Endothelial cell (in vitro differentiated cells): ENCODE measurements at regions not wholly inside any gene's neighbourhood (a gene's known extent, or its start where the extent isn't known, plus 50 kb on each side); places are given as distances from the start of the nearest gene placed in this dataset.

ENCODE experiments used
- DNase-seq: peaks from one replicate; pipeline ENCODE4 v3.0.0; 2021; ENCODE audit warnings: low spot score
- H3K27ac Mint-ChIP-seq: one replicate; pipeline ENCODE4 v1.8.0; 2021; ENCODE audit warnings: mixed read lengths, inconsistent platforms; ENCODE audit not compliant: unreplicated experiment
- H3K27me3 Mint-ChIP-seq: one replicate; pipeline ENCODE4 v1.8.0; 2021; ENCODE audit warnings: mild to moderate bottlenecking, moderate library complexity, mixed read lengths, inconsistent platforms; ENCODE audit not compliant: unreplicated experiment
- H3K36me3 Mint-ChIP-seq: one replicate; pipeline ENCODE4 v1.8.0; 2021; ENCODE audit warnings: mild to moderate bottlenecking, low read depth, mixed read lengths, inconsistent platforms; ENCODE audit not compliant: unreplicated experiment
- H3K4me1 Mint-ChIP-seq: one replicate; pipeline ENCODE4 v1.8.0; 2021; ENCODE audit warnings: mild to moderate bottlenecking, mixed read lengths, inconsistent platforms; ENCODE audit not compliant: unreplicated experiment
- H3K4me3 Mint-ChIP-seq: one replicate; pipeline ENCODE4 v1.8.0; 2021; ENCODE audit warnings: mild to moderate bottlenecking, mixed read lengths, inconsistent platforms; ENCODE audit not compliant: unreplicated experiment
- H3K9me3 Mint-ChIP-seq: one replicate; pipeline ENCODE4 v1.8.0; 2021; ENCODE audit warnings: mixed read lengths, inconsistent platforms; ENCODE audit not compliant: unreplicated experiment
- CTCF ChIP-seq: fragments of 200-600 bp; sonication (generic); IDR thresholded peaks from one replicate; pipeline ENCODE4 v1.5.0; 2021; ENCODE audit warnings: antibody characterized with exemption; ENCODE audit not compliant: unreplicated experiment

GRCh38 chr3:144317961-144318360 lies 346.3 kb downstream of the DIPK2A start:
- no peak for TF ChIP-seq CTCF
- no peaks in the 10 kb centered on the region for H3K36me3 Mint-ChIP-seq
- DNase-seq, result no peak
- no peak overlapping the region for H3K27ac Mint-ChIP-seq
- no peaks in the 10 kb centered on the region for H3K4me1 Mint-ChIP-seq
- H3K4me3 Mint-ChIP-seq, result no peak overlapping the region
- H3K27me3 Mint-ChIP-seq, result peaks cover 3% of the 10 kb centered on the region
- no peaks in the 10 kb centered on the region for H3K9me3 Mint-ChIP-seq

- Mint-ChIP-seq H3K4me3 (no peak overlapping the region), H3K27me3 (peaks cover 5% of the 10 kb centered on the region), H3K9me3 (no peaks in the 10 kb centered on the region), H3K36me3 (no peaks in the 10 kb centered on the region), H3K4me1 (no peaks in the 10 kb centered on the region), H3K27ac (no peak overlapping the region)
- no peak for DNase-seq
- TF ChIP-seq CTCF, result no peak
Observed at GRCh38 chr3:144324076-144324475, 352.5 kb downstream of the DIPK2A start.

- DNase-seq, result no peak
- H3K4me1 Mint-ChIP-seq, result no peaks in the 10 kb centered on the region
- TF ChIP-seq CTCF, result no peak
- no peaks in the 10 kb centered on the region for H3K9me3 Mint-ChIP-seq
- no peaks in the 10 kb centered on the region for H3K36me3 Mint-ChIP-seq
- H3K4me3 Mint-ChIP-seq, result no peak overlapping the region
- no peaks in the 10 kb centered on the region for H3K27me3 Mint-ChIP-seq
- H3K27ac Mint-ChIP-seq, result no peak overlapping the region
Observed at GRCh38 chr3:144332868-144333267, 361.2 kb downstream of the DIPK2A start.

GRCh38 chr3:144341471-144341870 lies 369.8 kb downstream of the DIPK2A start:
- H3K36me3 Mint-ChIP-seq, result no peaks in the 10 kb centered on the region
- no peaks in the 10 kb centered on the region for H3K27me3 Mint-ChIP-seq
- DNase-seq, result no peak
- H3K9me3 Mint-ChIP-seq, result no peaks in the 10 kb centered on the region
- no peak overlapping the region for H3K27ac Mint-ChIP-seq
- peaks cover 17% of the 10 kb centered on the region for H3K4me1 Mint-ChIP-seq
- no peak overlapping the region for H3K4me3 Mint-ChIP-seq
- TF ChIP-seq CTCF, result no peak

- Mint-ChIP-seq H3K4me3 (no peak overlapping the region), H3K27ac (no peak overlapping the region), H3K27me3 (no peaks in the 10 kb centered on the region), H3K4me1 (peaks cover 17% of the 10 kb centered on the region), H3K9me3 (no peaks in the 10 kb centered on the region), H3K36me3 (no peaks in the 10 kb centered on the region)
- no peak for DNase-seq
- TF ChIP-seq CTCF, result no peak
Observed at GRCh38 chr3:144343343-144343742, 371.7 kb downstream of the DIPK2A start.
